H1 (cell line): ENCODE measurements at regions not wholly inside any gene's neighbourhood (a gene's known extent, or its start where the extent isn't known, plus 50 kb on each side); places are given as distances from the start of the nearest gene placed in this dataset.

ENCODE experiments used
- CTCF ChIA-PET: fragments of 300-600 bp; sonication (Branson Sonifier 250); formaldehyde crosslinking; loops from one replicate; lab custom pipeline; 2021; ENCODE audit not compliant: partially characterized antibody; lab: Charles Lee
- POLR2A ChIA-PET: fragments of 300-600 bp; sonication (Branson Sonifier 250); formaldehyde crosslinking; loops from one replicate; lab custom pipeline; 2021; ENCODE audit warnings: inconsistent platforms; ENCODE audit not compliant: partially characterized antibody; lab: Charles Lee
- DNase-seq, 2 experiments: peaks; one replicate each; pipeline versions ENCODE4 v3.0.0 to v3.0.0-alpha.2; 2010 to 2022; ENCODE audit warnings: low spot score in 2 of 2, low read depth in 1 of 2, mixed read lengths in 1 of 2
- FAIRE-seq: peaks from 2 replicates; lab custom pipeline; 2011; peaks lifted over from hg19 to GRCh38; lab: Jason Lieb, UNC
- H2AFZ ChIP-seq: 2 replicates; pipeline ENCODE4 v1.8.1; 2012; ENCODE audit warnings: low read length, inconsistent platforms
- H2AK5ac ChIP-seq: 2 replicates; pipeline ENCODE4 v1.6.1; 2013; ENCODE audit warnings: low read depth, low read length
- H2BK120ac ChIP-seq: replicated peaks from 2 replicates; pipeline ENCODE3; 2013; ENCODE audit warnings: low read depth, low read length, inconsistent platforms
- H2BK12ac ChIP-seq: 2 replicates; pipeline ENCODE4 v1.6.1; 2013; ENCODE audit warnings: low read depth, low read length
- H2BK15ac ChIP-seq: 2 replicates; pipeline ENCODE4 v1.6.1; 2013; ENCODE audit warnings: low read length
- H2BK20ac ChIP-seq: 2 replicates; pipeline ENCODE4 v1.6.1; 2013; ENCODE audit warnings: low read length
- H2BK5ac ChIP-seq: 2 replicates; pipeline ENCODE4 v1.6.1; 2013; ENCODE audit warnings: low read depth, low read length
- H3K14ac ChIP-seq: 2 replicates; pipeline ENCODE4 v1.6.1; 2013; ENCODE audit warnings: inconsistent platforms; ENCODE audit not compliant: insufficient read length
- H3K18ac ChIP-seq: 2 replicates; pipeline ENCODE4 v1.6.1; 2013; ENCODE audit warnings: low read length; ENCODE audit errors: extremely low read depth
- H3K23ac ChIP-seq: 2 replicates; pipeline ENCODE4 v1.6.1; 2013; ENCODE audit warnings: inconsistent platforms; ENCODE audit not compliant: insufficient read length
- H3K23me2 ChIP-seq: 2 replicates; pipeline ENCODE4 v1.6.1; 2013; ENCODE audit warnings: low read depth, low read length
- H3K27ac ChIP-seq: 2 replicates; pipeline ENCODE4 v1.6.1; 2011; ENCODE audit warnings: low read depth, low read length, inconsistent platforms
- H3K27me3 ChIP-seq, 4 experiments: replicated peaks in 1 of 4; 1 replicate in 1 of 4; 2 replicates in 3 of 4; pipeline versions ENCODE4 v1.6.1 to v1.8.1; 2011 to 2013; ENCODE audit warnings: low read length in 3 of 4, mild to moderate bottlenecking in 3 of 4, inconsistent platforms in 2 of 4, mixed read lengths in 2 of 4, moderate library complexity in 1 of 4; ENCODE audit not compliant: control insufficient read depth in 3 of 4, insufficient read depth in 3 of 4; ENCODE audit errors: extremely low read depth in 1 of 4
- H3K36me3 ChIP-seq, 4 experiments: 2 replicates each; pipeline versions ENCODE4 v1.6.1 to v1.8.1; 2011 to 2013; ENCODE audit warnings: mild to moderate bottlenecking in 4 of 4, low read length in 3 of 4, moderate library complexity in 2 of 4, control low read depth in 1 of 4, inconsistent platforms in 1 of 4; ENCODE audit not compliant: insufficient read depth in 4 of 4, control insufficient read depth in 2 of 4
- H3K4ac ChIP-seq: replicated peaks from 2 replicates; pipeline ENCODE3; 2013; ENCODE audit warnings: low read length, low read depth, mixed read lengths, inconsistent platforms; ENCODE audit not compliant: insufficient read length
- H3K4me1 ChIP-seq, 4 experiments: replicated peaks in 1 of 4; 1 replicate in 1 of 4; 2 replicates in 3 of 4; pipeline versions ENCODE4 v1.6.1 to v1.8.1; 2011 to 2013; ENCODE audit warnings: low read length in 3 of 4, inconsistent platforms in 2 of 4, mixed read lengths in 1 of 4; ENCODE audit not compliant: insufficient read depth in 4 of 4, control insufficient read depth in 3 of 4
- H3K4me2 ChIP-seq, 2 experiments: 2 replicates each; pipeline versions ENCODE4 v1.6.1 to v1.8.1; 2011 to 2013; ENCODE audit warnings: low read depth in 2 of 2, low read length in 2 of 2, control low read depth in 1 of 2, inconsistent platforms in 1 of 2, mild to moderate bottlenecking in 1 of 2; ENCODE audit not compliant: insufficient read depth in 1 of 2
- H3K4me3 ChIP-seq, 4 experiments: fragments of 200-600, 300-600 bp in 1 of 4; sonication (generic), shearing (Covaris generic), sonication (Bioruptor Twin) in 1 of 4; 2 replicates each; pipeline versions ENCODE4 v1.5.1 to v1.8.1; 2011 to 2016; ENCODE audit warnings: low read length in 4 of 4, low read depth in 3 of 4, control low read depth in 2 of 4, inconsistent platforms in 2 of 4, mild to moderate bottlenecking in 2 of 4, mixed read lengths in 1 of 4, moderate library complexity in 1 of 4; ENCODE audit not compliant: insufficient read depth in 2 of 4; ENCODE audit errors: extremely low read depth in 1 of 4
- H3K56ac ChIP-seq: replicated peaks from 2 replicates; pipeline ENCODE3; 2013; ENCODE audit warnings: low read depth, mild to moderate bottlenecking, mixed read lengths, low read length, inconsistent platforms; ENCODE audit not compliant: insufficient read length
- H3K79me1 ChIP-seq: 2 replicates; pipeline ENCODE4 v1.6.1; 2013; ENCODE audit warnings: low read depth, low read length, control low read depth
- H3K79me2 ChIP-seq, 2 experiments: 2 replicates each; pipeline versions ENCODE4 v1.6.1 to v1.8.1; 2012 to 2013; ENCODE audit warnings: low read length in 2 of 2, mild to moderate bottlenecking in 2 of 2, inconsistent platforms in 1 of 2; ENCODE audit not compliant: insufficient read depth in 2 of 2, control insufficient read depth in 1 of 2
- H3K9ac ChIP-seq, 4 experiments: replicated peaks in 1 of 4; 1 replicate in 1 of 4; 2 replicates in 3 of 4; pipeline versions ENCODE4 v1.6.1 to v1.8.1; 2011 to 2013; ENCODE audit warnings: low read depth in 3 of 4, low read length in 3 of 4, control low read depth in 2 of 4, mild to moderate bottlenecking in 2 of 4, moderate library complexity in 2 of 4, inconsistent platforms in 1 of 4; ENCODE audit errors: extremely low read depth in 1 of 4
- H3K9me3 ChIP-seq, 2 experiments: 2 replicates each; pipeline versions ENCODE4 v1.6.1 to v1.8.1; 2012 to 2013; ENCODE audit warnings: mild to moderate bottlenecking in 2 of 2, moderate library complexity in 2 of 2, control low read depth in 1 of 2, inconsistent platforms in 1 of 2, low read depth in 1 of 2, low read length in 1 of 2, mixed read lengths in 1 of 2; ENCODE audit not compliant: insufficient read depth in 2 of 2
- H4K20me1 ChIP-seq, 2 experiments: replicated peaks in 1 of 2; 2 replicates each; pipeline versions ENCODE3 to v1.8.1; 2011 to 2013; ENCODE audit warnings: inconsistent platforms in 2 of 2, low read length in 2 of 2, mild to moderate bottlenecking in 1 of 2; ENCODE audit not compliant: insufficient read depth in 2 of 2, control insufficient read depth in 1 of 2
- H4K5ac ChIP-seq: 2 replicates; pipeline ENCODE4 v1.6.1; 2013; ENCODE audit warnings: low read length, low read depth, mixed read lengths, inconsistent platforms; ENCODE audit not compliant: insufficient read length
- H4K8ac ChIP-seq: 2 replicates; pipeline ENCODE4 v1.8.0; 2013; ENCODE audit warnings: mild to moderate bottlenecking, moderate library complexity, low read length, inconsistent platforms; ENCODE audit not compliant: insufficient read depth; ENCODE audit errors: extremely low read depth
- H4K91ac ChIP-seq: replicated peaks from 2 replicates; pipeline ENCODE3; 2013; ENCODE audit warnings: low read length, mixed read lengths, inconsistent platforms; ENCODE audit not compliant: insufficient read length
- CTBP2 ChIP-seq: IDR thresholded peaks from 2 replicates; pipeline ENCODE4 v1.7.0; 2011; ENCODE audit warnings: borderline replicate concordance, mild to moderate bottlenecking, moderate library complexity, mixed read lengths, low read length; ENCODE audit not compliant: insufficient read depth, insufficient read length
- E2F6 ChIP-seq: IDR thresholded peaks from 2 replicates; pipeline ENCODE4 v1.6.1; 2012; ENCODE audit warnings: inconsistent platforms
- EGR1 ChIP-seq: IDR thresholded peaks from 2 replicates; pipeline ENCODE4 v1.6.1; 2011; ENCODE audit warnings: low read depth, low read length, borderline replicate concordance
- HDAC6 ChIP-seq: IDR thresholded peaks from one replicate; pipeline ENCODE4 v1.7.1; 2012; ENCODE audit warnings: low read depth, mild to moderate bottlenecking, inconsistent platforms, low read length, moderate library complexity
- MAFK ChIP-seq: IDR thresholded peaks from 2 replicates; pipeline ENCODE4 v1.6.1; 2012; ENCODE audit warnings: low read depth, mild to moderate bottlenecking, improper control_type of control experiment, low read length
- RBBP5 ChIP-seq: IDR thresholded peaks from 2 replicates; pipeline ENCODE4 v1.7.1; 2012; ENCODE audit warnings: low read depth, mild to moderate bottlenecking, inconsistent platforms, low read length, moderate library complexity, borderline replicate concordance
- RNF2 ChIP-seq: fragments of 200-900, 300-1000 bp; sonication (generic); IDR thresholded peaks from 2 replicates; pipeline ENCODE4 v1.7.1; 2016; ENCODE audit warnings: borderline replicate concordance, low read depth, mild to moderate bottlenecking, antibody characterized with exemption, low read length; ENCODE audit not compliant: poor library complexity, severe bottlenecking; ENCODE audit errors: missing control alignments
- RXRA ChIP-seq: IDR thresholded peaks from 2 replicates; pipeline ENCODE4 v1.6.1; 2011; ENCODE audit warnings: low read depth, mild to moderate bottlenecking, low read length, moderate library complexity; ENCODE audit not compliant: insufficient read depth
- SIRT6 ChIP-seq: IDR thresholded peaks from one replicate; pipeline ENCODE4 v1.7.1; 2012; ENCODE audit warnings: low read length, inconsistent platforms
- SRF ChIP-seq: IDR thresholded peaks from 2 replicates; pipeline ENCODE4 v1.6.1; 2011; ENCODE audit warnings: mild to moderate bottlenecking, low read depth, low read length, moderate library complexity
- SUZ12 ChIP-seq: fragments of 200-600 bp; sonication (generic); IDR thresholded peaks from 2 replicates; pipeline ENCODE4 v1.6.1; 2012; ENCODE audit warnings: mild to moderate bottlenecking, inconsistent platforms, low read length, moderate library complexity, mixed read lengths
- YY1 ChIP-seq: IDR thresholded peaks from 2 replicates; pipeline ENCODE4 v1.6.1; 2011; ENCODE audit warnings: low read depth, mild to moderate bottlenecking, low read length
- ZNF274 ChIP-seq: IDR thresholded peaks from 2 replicates; pipeline ENCODE4 v1.7.0; 2012; ENCODE audit warnings: low read length, borderline replicate concordance; ENCODE audit errors: extremely low read depth
- WGBS, 2 experiments: shearing (Covaris generic) in 1 of 2; methylation state at CpG; one replicate each; pipeline versions ENCODE4 v1.1.6 to v1.1.7; 2013 to 2015; ENCODE audit warnings: low lambda C conversion rate in 2 of 2, mixed read lengths in 2 of 2, inconsistent platforms in 1 of 2, low coverage in 1 of 2, missing lambda C conversion rate in 1 of 2; ENCODE audit not compliant: insufficient replicate concordance in 2 of 2, insufficient coverage in 1 of 2, insufficient read length in 1 of 2; ENCODE audit errors: extremely low coverage in 1 of 2, missing lambda C conversion rate in 1 of 2; 5-methylcytosine and 5-hydroxymethylcytosine counted together

GRCh38 chr6:22057962-22058361, 238.9 kb downstream of the PRL start:
- no peak overlapping the region for H3K4me3 ChIP-seq
- no peaks in the 10 kb centered on the region for H3K79me1 ChIP-seq
- no peak overlapping the region for H2BK120ac ChIP-seq
- no peak overlapping the region for H2AK5ac ChIP-seq
- TF ChIP-seq ZNF274 (no peak), RBBP5 (no peak), SIRT6 (no peak), EGR1 (no peak), HDAC6 (no peak), MAFK (no peak), YY1 (no peak), CTBP2 (no peak), RXRA (no peak), E2F6 (no peak), RNF2 (no peak), SUZ12 (no peak), SRF (no peak)
- TF ChIP-seq, all 59 proteins: peak for 0
- 97% methylated on average over 2 of the region's 2 CpGs; no CpG with 5 or more reads in 1 of the 2 experiments for WGBS, 2 experiments
- Histone ChIP-seq H2BK20ac (no peak overlapping the region), H3K4me1 (peaks cover 0 to 4% (median 0%) of the 10 kb centered on the region in 4 experiments; a peak in 1 of 7 replicates), H2BK15ac (no peak overlapping the region), H4K91ac (no peak overlapping the region), H3K36me3 (peaks cover 0 to 11% (median 6%) of the 10 kb centered on the region in 4 experiments; a peak in 6 of 8 replicates), H2BK12ac (no peak overlapping the region), H4K20me1 (peaks cover 0 to 1% of the 10 kb centered on the region in 2 experiments), H2AFZ (no peak overlapping the region), H3K79me2 (no peaks in the 10 kb centered on the region; a peak in 2 of 4 replicates), H3K4me2 (no peak overlapping the region), H3K27ac (no peak overlapping the region), H3K23ac (no peak overlapping the region), H4K5ac (no peak overlapping the region), H4K8ac (no peak overlapping the region), H2BK5ac (no peak overlapping the region), H3K4ac (no peak overlapping the region), H3K23me2 (no peaks in the 10 kb centered on the region), H3K27me3 (no peaks in the 10 kb centered on the region), H3K56ac (no peak overlapping the region), H3K14ac (no peak overlapping the region), H3K9me3 (no peaks in the 10 kb centered on the region), H3K18ac (no peak overlapping the region), H3K9ac (no peak overlapping the region)
- CTCF ChIA-PET: interaction anchor here (0.6 to 0.7 kb wide), 3 partner anchors 8 to 1112 kb away, joined by 3 read pairs; no protein-coding TSS in a partner anchor
- POLR2A ChIA-PET: interaction anchor here (1.3 kb wide), 1 partner anchor 112 kb away, joined by 4 read pairs; no protein-coding TSS in a partner anchor
- FAIRE-seq (no peak), DNase-seq (no peak)
